Head of caudate nucleus (tissue), 42 donors: ENCODE measurements at regions not wholly inside any gene's neighbourhood (a gene's known extent, or its start where the extent isn't known, plus 50 kb on each side); places are given as distances from the start of the nearest gene placed in this dataset.

Experiments used
- DNase-seq, 42 donors: peaks; one replicate each; pipeline versions ENCODE4 v3.0.0 to v3.0.0-alpha.2; 2020 to 2021; ENCODE audit warnings: mixed read lengths in 7 of 42
- intact Hi-C: fragments of 100-400 bp; cut with DNase I; formaldehyde crosslinking; loops from one replicate; pipeline ENCODE4 v1.15.0; 2022

GRCh38 chr4:3660086-3660927, 105.9 kb upstream of the ADRA2C start:
- intact Hi-C loops, result no loop called here
- DNase-seq, result peak in 40 of 42 donors; percentile 18 to 80 (median 59)

- intact Hi-C loops, result no loop called here
- DNase-seq, result no peak
Measured at GRCh38 chr4:3659131-3659530, 107.1 kb upstream of the ADRA2C start.

- intact Hi-C loops, result no loop called here
- DNase-seq, result peak in 1 of 42 donors; percentile 38
Measured at GRCh38 chr4:3658530-3658913, 107.7 kb upstream of the ADRA2C start.

GRCh38 chr4:3657902-3658529, 108.2 kb upstream of the ADRA2C start:
- DNase-seq, result no peak

DNA sequence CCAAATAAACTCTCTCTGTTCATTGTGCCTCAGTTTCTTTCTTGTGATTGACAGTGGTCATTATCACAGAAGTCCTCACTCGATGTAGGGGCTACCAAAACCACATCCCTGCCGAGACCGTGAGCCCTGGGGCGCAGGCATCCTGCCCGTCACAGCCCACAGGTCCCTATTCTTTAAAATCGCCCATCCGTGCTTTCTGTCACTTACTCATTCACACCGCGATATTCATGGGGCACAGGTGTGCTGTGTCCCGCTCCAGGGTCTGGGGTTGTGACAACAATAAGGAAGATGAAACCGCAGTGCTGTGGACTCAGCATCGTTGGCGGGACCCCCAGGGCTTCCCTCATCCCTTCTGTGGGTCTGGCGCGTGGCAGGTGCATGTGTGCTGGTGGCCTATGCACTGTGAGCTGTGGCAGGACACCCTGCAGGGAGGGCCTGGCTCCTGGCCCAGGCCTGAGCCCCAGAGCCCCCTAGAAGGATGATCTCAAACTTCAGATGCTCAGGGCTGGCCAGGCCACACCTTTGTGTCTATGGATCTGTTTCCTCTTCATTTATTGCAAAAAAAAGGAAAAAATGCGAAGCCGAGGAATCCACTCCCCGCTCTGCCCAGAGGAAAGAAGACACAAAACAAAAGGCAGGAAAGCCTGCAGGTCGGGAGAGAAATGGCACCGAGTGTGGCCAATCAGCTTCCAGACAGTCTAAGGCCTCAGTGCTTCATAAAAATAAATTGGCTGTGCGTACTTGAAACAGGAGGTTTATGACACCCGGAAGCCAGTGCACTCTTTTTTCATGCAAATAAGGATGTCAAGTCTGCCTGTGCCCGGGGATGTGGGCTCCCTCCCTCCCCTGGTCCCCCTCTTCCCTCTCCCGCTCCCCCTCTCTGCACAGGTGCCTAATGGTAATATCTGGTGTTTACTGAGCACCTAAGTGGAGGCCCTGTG, 109.5 kb upstream of the ADRA2C start:
- DNase-seq, result no peak
- intact Hi-C loops, result no loop called here

More at GRCh38 chr4:3657902-3658529, 108.2 kb upstream of the ADRA2C start:
- intact Hi-C loops, result no loop called here

DNA sequence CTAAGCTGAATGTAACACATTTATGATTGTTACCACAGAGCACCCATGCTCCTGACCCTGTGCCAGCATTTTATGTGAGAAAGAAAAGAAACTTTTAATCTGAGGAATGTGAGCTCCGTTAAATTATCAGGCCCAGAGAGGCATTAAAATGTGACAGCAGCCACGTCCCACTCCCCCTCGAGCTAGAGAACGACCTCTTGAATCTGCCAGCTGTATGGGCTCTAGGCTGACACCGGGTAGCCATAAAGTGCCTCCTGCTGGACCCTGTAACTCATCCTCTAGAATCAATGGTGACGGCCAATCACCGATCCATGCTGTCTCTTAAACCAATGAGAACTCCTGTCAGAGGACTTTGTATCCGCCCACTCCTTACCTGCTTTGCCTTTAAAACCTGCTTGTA, 110.2 kb upstream of the ADRA2C start:
- intact Hi-C loops, result no loop called here
- DNase-seq, result no peak

- intact Hi-C loops, result no loop called here
- DNase-seq, result no peak
Measured at GRCh38 chr4:3655485-3655884, 110.7 kb upstream of the ADRA2C start.

- intact Hi-C loops, result no loop called here
- DNase-seq, result no peak
Measured at GRCh38 chr4:3654036-3654807, 112.0 kb upstream of the ADRA2C start.

GRCh38 chr4:3652586-3652985, 113.6 kb upstream of the ADRA2C start:
- intact Hi-C loops, result no loop called here
- DNase-seq, result no peak

DNA sequence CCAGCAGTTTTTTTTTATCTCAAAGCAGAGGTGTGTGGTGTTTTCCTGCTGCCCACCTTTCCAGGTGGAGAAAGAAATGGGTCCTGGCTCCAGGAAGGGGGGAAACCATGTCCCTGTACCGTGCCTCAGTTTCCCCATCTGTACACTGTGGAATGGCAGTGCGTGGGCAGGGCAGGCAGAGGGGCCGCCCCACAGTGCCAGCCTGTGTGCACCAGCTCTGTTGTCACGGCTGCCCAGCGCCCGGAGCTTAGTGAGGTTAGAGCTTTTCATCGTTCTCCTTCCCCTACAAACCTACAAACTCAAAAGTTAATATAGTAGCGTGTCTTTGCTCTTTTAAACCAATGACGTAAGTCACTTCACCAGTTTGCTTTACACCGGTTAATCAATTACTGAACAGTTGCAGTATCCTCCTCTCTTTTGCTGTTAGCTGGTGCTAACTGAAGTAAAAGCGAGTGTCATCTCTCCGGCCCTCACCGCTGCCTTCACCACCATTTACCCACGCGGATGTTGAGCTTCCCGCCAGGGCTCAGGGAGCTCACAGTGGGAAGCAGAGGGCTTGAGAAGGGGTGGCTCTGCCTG, 114.8 kb upstream of the ADRA2C start:
- intact Hi-C loops, result no loop called here
- no peak for DNase-seq

DNA sequence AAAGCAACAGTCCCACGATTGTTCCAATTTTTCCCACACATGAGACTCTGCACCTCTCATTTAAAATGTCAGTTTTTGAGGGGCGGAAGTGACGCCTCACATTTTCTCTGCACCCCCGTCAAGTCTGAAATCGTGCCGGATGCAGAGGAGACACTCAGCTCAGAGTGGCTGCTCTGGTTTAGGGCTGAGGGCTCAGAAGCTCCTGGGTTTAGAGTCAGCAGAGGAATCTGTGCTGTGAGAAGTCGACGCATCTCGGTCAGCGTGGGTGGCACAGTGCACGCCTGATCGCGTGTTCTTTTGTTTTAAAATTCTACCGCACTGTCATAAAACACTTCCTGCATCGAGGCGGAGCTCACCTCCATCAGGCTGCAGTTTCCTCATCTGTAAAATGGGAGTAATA, 116.7 kb upstream of the ADRA2C start:
- DNase-seq, result peak; percentile 26 to 86 (median 69)
- intact Hi-C loops, result no loop called here

DNA sequence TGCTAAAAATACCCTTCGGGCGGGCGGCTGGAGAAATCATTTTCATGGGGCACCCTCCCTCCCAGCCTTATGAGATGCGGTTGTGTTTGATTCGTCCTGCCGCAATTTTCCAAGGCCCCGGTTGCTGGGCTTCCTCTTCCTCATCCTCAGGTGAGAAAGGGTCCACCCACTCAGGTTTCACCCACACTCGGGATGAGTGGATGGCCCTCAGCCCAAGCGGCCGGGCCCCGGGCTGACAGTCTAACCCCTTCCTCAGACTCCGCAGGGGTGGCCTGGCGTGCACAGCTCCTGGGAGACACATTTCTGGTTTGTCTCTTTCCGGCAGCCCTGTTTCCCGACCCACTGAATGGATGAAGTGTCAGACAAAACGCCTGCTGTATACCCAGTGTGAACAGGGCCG, 116.5 kb upstream of the LRPAP1 start:
- intact Hi-C loops, result no loop called here
- no peak for DNase-seq

DNA sequence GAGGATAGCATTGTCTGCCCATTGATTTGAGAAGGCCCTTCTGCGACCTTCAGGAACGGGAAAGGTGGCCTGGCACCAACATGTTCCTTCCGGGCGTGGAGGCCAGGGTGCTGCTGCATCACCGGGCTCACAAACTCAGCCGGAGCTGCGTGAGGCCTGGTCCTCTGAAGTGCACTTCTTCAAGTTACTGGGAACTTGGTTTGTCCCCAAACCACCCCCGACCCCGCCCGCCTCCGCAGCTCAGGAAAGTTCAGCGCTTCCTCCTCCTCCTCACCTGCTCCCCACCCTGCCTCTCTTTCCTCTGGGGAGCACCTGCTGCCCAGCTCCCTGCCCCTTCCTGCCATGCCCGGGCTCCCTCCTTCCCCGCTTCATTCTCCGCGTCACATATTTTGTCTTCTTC, 116.0 kb upstream of the LRPAP1 start:
- intact Hi-C loops, result no loop called here

GRCh38 chr4:3647421-3647820, 115.2 kb upstream of the LRPAP1 start:
- intact Hi-C loops, result no loop called here
- no peak for DNase-seq

More for the DNA sequence above, 116.0 kb upstream of the LRPAP1 start:
- peak in 7 of 42 donors; percentile 10 to 54 (median 30) for DNase-seq

DNA sequence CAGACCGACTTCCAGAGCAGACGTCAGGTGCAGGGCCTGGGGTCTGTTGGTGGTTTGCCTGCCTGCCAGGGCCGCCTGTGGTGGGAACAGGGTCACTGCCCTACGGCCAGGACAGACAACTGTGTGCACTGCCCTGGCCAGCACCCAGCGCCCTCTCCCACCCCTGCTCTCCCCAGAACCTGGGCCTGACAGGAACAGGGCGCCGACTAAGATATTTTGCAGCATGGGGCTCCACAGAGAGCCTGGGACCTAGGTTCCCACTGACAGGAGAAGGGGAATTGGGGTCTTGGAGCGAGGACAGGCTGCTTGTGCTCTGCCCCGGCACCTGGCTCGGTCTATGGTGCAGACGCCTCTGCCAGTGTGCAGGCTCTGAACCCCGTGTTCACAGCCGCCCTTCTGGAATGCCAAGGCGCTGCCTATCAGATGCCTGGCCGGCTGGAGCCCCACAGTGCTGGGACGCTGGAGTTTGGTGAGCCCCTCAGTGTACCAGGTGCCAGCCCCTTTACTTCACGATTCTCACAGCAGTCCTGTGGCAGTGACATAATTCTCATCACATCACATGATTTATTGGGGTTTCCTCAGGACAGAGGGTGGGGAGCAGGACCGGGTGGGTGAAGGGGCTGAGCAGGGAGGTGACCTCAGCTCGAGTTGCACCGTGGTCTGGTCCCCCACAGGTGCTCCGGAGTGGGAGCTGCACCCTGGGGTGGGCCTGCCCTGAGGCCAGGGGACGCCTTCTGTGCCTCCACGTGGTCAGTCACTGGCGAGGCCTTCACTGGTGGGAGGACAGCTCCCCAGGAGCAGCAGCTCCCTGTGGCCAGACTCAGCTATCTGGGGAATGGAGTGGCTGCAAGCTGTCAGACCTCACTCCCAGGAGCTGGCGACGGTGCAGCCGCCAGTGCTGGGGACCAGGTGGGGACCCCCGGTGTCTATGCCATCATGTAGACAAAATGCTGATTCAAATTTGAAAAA, 113.8 kb upstream of the LRPAP1 start:
- intact Hi-C loops, result no loop called here
- DNase-seq, result no peak

DNA sequence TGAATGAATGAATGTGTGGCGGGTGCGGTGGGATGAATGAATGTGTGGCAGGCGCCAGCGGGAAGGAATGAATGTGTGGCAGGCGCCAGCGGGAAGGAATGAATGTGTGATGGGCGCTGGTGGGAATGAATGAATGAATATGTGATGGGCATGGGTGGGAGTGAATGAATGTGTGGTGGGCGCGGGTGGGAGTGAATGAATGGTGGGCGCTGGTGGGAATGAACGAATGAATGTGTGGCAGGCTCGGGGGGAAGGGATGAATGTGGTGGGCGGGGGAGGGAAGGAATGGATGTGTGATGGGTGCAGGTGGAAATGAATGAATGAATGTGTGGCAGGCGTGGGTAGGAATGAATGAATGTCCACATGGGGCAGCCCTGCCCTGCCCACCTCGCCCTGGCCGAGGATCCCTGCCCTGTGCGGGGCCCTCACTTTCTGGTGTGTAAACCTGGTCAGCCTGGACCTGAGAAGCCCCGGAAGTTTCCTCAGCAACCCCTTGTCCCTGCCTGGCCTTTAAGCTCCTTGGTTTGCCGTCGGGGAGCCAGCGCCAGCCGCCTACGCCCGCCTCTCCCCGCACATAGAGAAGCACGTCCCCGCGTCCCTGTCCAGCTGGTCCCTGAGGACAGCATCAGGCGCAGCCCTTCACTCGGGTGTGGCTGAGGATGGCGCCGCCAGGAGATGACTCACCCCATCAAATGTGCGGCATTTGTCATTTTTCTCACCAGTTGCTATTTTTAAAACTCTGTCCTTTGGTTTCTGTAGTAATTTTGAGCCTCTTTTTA, 112.8 kb upstream of the LRPAP1 start:
- DNase-seq, result peak in 17 of 42 donors; percentile 17 to 75 (median 39)
- intact Hi-C loops, result no loop called here
